Omental fat pad (tissue), 3 donors: ENCODE measurements at regions not wholly inside any gene's neighbourhood (a gene's known extent, or its start where the extent isn't known, plus 50 kb on each side); places are given as distances from the start of the nearest gene placed in this dataset.
A peak's percentile ranks its signal among the peaks of the same experiment; 100 is the strongest.

Source experiments
- ATAC-seq: fragments of 150-250 bp; one replicate; pipeline ENCODE4 v1.9.1; 2016; ENCODE audit warnings: mild to moderate bottlenecking, moderate library complexity; ENCODE audit not compliant: low FRiP score
- DNase-seq: peaks from one replicate; pipeline ENCODE4 v3.0.0-alpha.2; 2019; ENCODE audit warnings: low spot score
- TF ChIP-seq, protein P1 (sequence below), 3 donors: fragments of 450-650 bp; IDR thresholded peaks; one replicate each; pipeline ENCODE4 v1.5.1; 2016 to 2017; ENCODE audit warnings: antibody characterized with exemption in 3 of 3, mild to moderate bottlenecking in 3 of 3, moderate library complexity in 2 of 3

DNA sequence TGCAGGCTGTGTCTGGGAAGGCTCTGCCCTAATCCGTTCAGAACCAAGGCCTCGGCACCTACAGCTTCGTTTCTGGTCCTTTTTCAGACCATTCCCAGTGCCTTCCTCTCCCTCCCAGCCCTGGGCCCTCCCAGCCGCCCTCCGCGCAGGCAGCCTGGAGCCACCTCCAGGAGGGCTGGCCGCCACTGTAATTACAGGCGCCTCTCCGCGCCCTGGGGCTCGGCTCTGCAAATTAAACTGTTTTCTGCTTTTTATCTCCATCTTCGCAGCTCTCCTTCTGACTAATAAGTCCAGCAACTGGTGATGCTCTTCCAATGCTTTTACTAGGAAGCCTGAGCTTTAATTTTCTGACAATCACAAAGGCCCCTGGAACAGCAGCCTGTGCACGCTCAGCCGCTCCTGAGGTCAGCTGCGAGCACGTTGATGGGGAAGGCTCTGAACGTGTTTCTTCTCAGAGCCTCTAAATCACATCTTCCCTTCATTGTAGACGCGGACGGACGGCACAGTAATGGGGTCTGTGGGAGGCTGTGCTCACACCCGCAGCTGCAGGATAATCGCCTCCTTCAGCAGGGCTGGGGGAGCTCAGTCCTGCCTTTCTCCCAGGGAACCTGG is 194.6 kb downstream of the DLL1 start:
- DNase-seq, result peak; percentile 16
- TF ChIP-seq, protein P1, sequence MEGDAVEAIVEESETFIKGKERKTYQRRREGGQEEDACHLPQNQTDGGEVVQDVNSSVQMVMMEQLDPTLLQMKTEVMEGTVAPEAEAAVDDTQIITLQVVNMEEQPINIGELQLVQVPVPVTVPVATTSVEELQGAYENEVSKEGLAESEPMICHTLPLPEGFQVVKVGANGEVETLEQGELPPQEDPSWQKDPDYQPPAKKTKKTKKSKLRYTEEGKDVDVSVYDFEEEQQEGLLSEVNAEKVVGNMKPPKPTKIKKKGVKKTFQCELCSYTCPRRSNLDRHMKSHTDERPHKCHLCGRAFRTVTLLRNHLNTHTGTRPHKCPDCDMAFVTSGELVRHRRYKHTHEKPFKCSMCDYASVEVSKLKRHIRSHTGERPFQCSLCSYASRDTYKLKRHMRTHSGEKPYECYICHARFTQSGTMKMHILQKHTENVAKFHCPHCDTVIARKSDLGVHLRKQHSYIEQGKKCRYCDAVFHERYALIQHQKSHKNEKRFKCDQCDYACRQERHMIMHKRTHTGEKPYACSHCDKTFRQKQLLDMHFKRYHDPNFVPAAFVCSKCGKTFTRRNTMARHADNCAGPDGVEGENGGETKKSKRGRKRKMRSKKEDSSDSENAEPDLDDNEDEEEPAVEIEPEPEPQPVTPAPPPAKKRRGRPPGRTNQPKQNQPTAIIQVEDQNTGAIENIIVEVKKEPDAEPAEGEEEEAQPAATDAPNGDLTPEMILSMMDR (IDR thresholded peaks at IDR 0.05), result no peak
- ATAC-seq, result no peak

DNA sequence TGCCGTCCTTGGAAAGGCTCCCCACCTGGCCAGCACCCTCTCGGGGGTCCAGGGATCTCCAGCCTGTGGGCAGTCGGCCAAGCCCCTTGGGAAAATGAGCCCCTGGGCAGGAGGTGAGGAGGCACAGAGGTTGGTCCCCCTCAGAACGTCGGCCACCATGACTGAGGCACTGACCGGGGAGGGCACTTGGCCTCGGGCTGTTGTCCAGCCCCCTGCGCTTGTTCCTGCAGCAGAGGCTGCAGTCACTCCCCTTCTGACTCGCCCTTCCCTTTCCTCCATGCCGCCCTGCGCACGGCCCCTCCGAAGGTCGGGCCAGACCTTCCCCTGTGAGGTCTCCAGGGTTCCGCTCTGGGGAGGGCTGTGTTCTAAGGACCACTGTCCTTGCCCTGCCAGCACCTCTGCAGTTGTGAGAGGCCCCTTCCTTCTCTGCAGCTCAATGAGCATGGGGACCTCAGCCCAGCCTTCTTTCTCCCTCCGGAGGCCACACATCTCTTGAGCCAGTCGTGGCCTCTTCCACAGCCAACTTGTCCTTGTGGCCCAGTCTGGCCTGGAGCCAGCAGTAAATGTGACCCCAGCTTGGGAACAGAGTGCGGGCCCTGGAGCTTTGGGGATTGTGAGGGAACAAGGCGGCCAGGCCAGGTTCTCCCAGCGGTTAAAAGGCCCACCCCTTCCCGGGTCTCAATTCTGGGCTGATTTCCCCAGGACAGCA is 195.5 kb downstream of the DLL1 start:
- DNase-seq (peak; percentile 13), ATAC-seq (no peak)
- TF ChIP-seq, protein P1 (IDR thresholded peaks at IDR 0.05), result no peak

DNA sequence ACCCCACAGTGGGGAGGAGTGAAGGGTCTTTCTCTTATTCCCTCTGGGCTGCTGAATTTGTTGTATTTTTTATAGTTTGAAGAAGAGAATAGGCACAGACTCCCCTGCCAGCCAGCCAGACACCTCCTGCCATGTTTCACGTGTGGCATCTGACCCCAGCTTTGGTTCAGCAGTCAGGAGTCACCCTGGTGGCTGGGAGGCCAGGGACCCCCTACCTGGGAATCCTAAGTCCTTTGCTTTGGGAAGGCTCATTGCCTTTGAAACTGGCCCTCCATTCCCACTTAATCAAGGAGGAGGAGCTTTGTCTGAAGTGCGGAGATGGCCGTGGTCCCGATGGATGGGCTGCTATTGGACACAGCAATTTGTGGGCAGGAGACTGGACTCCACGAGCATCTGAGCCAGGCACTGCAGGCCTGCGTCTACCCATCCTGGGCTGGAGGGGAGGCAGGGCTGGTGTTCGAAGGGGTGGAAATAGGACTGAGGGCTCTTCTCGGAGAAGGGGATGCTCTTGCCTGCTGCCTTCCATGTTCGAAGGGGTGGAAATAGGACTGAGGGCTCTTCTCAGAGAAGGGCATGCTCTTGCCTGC is 196.1 kb downstream of the DLL1 start:
- DNase-seq (no peak), ATAC-seq (no peak)
- TF ChIP-seq, protein P1 (IDR thresholded peaks at IDR 0.05), result no peak

DNA sequence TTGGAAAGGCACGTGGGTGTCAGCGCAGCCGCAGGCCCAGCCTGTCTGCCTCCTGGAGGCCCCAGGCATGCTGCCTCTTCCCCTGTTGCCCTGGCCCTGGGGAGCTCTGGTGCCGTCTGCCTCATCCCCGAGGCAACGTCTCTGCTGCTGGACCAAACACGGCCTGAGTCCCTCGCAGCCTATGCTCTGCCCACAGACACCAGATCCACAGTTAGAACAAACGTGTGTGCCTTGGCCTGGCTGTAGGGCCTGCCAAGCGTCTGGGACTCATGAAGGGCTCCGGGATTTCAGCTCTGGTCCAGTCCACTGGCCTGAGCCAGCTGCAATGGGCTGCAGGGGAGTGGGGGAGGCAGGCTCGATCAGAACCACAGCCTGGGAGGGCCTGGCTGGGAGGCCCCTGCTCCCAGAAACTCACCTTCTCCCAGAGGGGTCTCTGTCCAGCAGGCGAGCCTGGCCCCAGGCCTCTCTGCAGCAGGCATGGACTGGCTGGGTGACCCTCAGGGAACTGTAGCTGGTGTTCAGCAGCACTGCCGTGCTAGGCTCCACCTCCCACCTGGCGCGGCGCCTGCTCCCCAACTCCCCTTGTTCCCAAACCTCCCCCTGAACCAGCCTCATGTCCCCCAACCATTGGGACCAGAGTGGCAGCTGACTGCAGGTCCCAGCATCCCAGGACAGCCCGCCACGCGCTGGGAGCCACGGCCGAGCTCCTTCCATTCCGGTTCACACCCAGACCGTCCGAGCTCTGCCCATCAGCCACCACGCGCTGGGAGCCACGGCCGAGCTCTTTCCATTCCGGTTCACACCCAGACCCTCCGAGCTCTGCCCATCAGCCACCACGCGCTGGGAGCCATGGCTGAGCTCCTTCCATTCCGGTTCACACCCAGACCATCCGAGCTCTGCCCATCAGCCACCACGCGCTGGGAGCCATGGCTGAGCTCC is 197.0 kb downstream of the DLL1 start:
- DNase-seq, result peak; percentile 14
- ATAC-seq, result no peak
- TF ChIP-seq, protein P1 (IDR thresholded peaks at IDR 0.05), result no peak

DNA sequence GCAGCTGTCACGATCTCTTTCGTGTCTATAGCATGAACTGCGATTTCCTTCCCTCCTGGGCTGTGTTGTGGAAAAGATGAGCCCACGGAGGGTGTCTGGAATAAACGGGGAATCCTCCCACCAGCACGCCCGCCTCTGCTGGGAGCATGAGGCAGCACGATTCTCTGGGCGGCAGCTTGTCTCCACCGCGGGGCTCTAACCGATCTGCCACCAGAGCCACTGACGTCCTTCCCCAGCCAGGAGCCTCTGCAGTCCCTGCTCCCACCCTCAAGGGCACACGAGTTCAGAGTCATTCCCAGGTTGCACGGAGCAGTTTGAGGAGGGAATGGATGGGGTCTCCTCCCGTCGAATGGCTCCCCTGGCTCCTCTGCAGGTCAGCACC is 197.6 kb downstream of the DLL1 start:
- ATAC-seq (no peak), DNase-seq (no peak)
- TF ChIP-seq, protein P1 (IDR thresholded peaks at IDR 0.05), result no peak

DNA sequence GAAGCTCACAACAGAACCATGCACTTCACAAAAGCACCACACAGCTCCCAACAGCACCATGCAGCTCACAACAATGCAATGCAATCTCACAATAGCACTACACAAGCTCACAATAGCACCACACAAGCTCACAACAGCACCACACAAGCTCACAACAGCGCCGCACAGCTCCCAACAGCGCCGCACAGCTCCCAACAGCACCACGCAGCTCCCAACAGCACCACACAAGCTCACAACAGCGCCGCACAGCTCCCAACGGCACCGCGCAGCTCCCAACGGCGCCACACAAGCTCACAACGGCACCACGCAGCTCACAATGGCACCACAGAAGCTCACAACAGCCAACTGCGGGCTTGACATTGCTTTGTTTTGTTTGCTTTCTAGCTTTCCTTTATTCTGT is 198.1 kb downstream of the DLL1 start:
- TF ChIP-seq, protein P1 (IDR thresholded peaks at IDR 0.05), result no peak
- no peak for ATAC-seq
- DNase-seq, result peak; percentile 14
